GM13976 (cell line): ENCODE measurements at regions not wholly inside any gene's neighbourhood (a gene's known extent, or its start where the extent isn't known, plus 50 kb on each side); places are given as distances from the start of the nearest gene placed in this dataset.
"Not testable (repeated sequence)": the region's sequence is repeated elsewhere in the genome, so short reads cannot be mapped to it uniquely, and the experiment has no call there.

Experiments used
- DNase-seq: peaks from one replicate; pipeline ENCODE4 v3.0.0; 2012; ENCODE audit warnings: low spot score
- CTCF ChIP-seq: IDR thresholded peaks from 2 replicates; pipeline ENCODE4 v1.5.1; 2012; ENCODE audit warnings: borderline replicate concordance, mild to moderate bottlenecking; ENCODE audit not compliant: insufficient read depth; ENCODE audit errors: extremely low read depth, missing control alignments, control extremely low read depth
- in situ Hi-C: fragments of 300-500 bp; cut with MboI; formaldehyde crosslinking; loops from one replicate; pipeline ENCODE4 v1.12.0; 2022; ENCODE audit warnings: low sequenced_read_pairs, mixed read lengths, inconsistent platforms; ENCODE audit not compliant: unreplicated experiment

- no peak for DNase-seq
- in situ Hi-C loops = no loop called here
- TF ChIP-seq CTCF = no peak
Measured at GRCh38 chr22:48758881-48759875, 1068.5 kb downstream of the BRD1 start.

GRCh38 chr22:48757985-48758561, 1069.6 kb downstream of the BRD1 start:
- TF ChIP-seq CTCF = no peak
- DNase-seq = no peak
- in situ Hi-C loops = no loop called here

- no peak for TF ChIP-seq CTCF
- in situ Hi-C loops = no loop called here
- no peak for DNase-seq
Measured at GRCh38 chr22:48757581-48757980, 1070.1 kb downstream of the BRD1 start.

GRCh38 chr22:48757135-48757534, 1070.5 kb downstream of the BRD1 start:
- DNase-seq, in situ Hi-C loops: not testable (repeated sequence)

- DNase-seq = peak; percentile 12
- in situ Hi-C loops = no loop called here
- no peak for TF ChIP-seq CTCF
Measured at GRCh38 chr22:48756146-48757111, 1071.2 kb downstream of the BRD1 start.

- peak; percentile 23 for DNase-seq
- TF ChIP-seq CTCF = no peak
- in situ Hi-C loops = no loop called here
Measured at GRCh38 chr22:48755059-48755949, 1072.4 kb downstream of the BRD1 start.
